Panc1 (cell line): ENCODE measurements at regions not wholly inside any gene's neighbourhood (a gene's known extent, or its start where the extent isn't known, plus 50 kb on each side); places are given as distances from the start of the nearest gene placed in this dataset.

Source experiments
- ATAC-seq: fragments of 200-7000 bp; cut with Tn5 transposase; 2 replicates; pipeline ENCODE4 v1.9.1; 2020; ENCODE audit warnings: mild to moderate bottlenecking, moderate library complexity
- BruUV-seq: library from RNA; stranded (reverse); fragments of 400-500 nt; replicated peaks from 2 replicates; lab custom pipeline; 2021; lab: Mats Ljungman, UMichigan
- CTCF ChIA-PET: fragments of 300-600 bp; sonication (Branson Sonifier 250); formaldehyde crosslinking; loops from one replicate; lab custom pipeline; 2022; ENCODE audit warnings: antibody characterized with exemption; lab: Charles Lee
- POLR2A ChIA-PET: fragments of 300-600 bp; sonication (Branson Sonifier 250); formaldehyde crosslinking; loops from one replicate; lab custom pipeline; 2022; ENCODE audit warnings: antibody characterized with exemption; lab: Charles Lee
- DNase-seq: peaks from one replicate; pipeline ENCODE4 v3.0.0-alpha.2; 2010; ENCODE audit warnings: low read depth, low spot score
- H3K27ac ChIP-seq: 2 replicates; pipeline ENCODE4 v1.5.1; 2011; ENCODE audit warnings: mild to moderate bottlenecking, low read length, inconsistent platforms
- H3K27me3 ChIP-seq: fragments of 200-500 bp; sonication (Bioruptor generic); 2 replicates; pipeline ENCODE4 v1.6.0; 2014; ENCODE audit warnings: low read length, inconsistent platforms; ENCODE audit not compliant: control insufficient read depth, insufficient read depth
- H3K36me3 ChIP-seq: fragments of 200-500 bp; sonication (Bioruptor generic); 2 replicates; pipeline ENCODE4 v1.5.1; 2014; ENCODE audit warnings: inconsistent platforms, mild to moderate bottlenecking, low read length, moderate library complexity; ENCODE audit not compliant: control insufficient read depth, insufficient read depth
- H3K4me1 ChIP-seq: 2 replicates; pipeline ENCODE4 v1.5.1; 2011; ENCODE audit warnings: inconsistent platforms, mild to moderate bottlenecking, low read length, moderate library complexity; ENCODE audit not compliant: control insufficient read depth, insufficient read depth
- H3K4me3 ChIP-seq, 2 experiments: 2 replicates each; pipeline ENCODE4 v1.5.1; 2011 to 2012; ENCODE audit warnings: low read depth in 2 of 2, low read length in 2 of 2, mild to moderate bottlenecking in 2 of 2, inconsistent platforms in 1 of 2, moderate library complexity in 1 of 2
- H3K9me3 ChIP-seq: fragments of 200-500 bp; sonication (Bioruptor generic); 2 replicates; pipeline ENCODE4 v1.5.1; 2014; ENCODE audit warnings: low read depth, mild to moderate bottlenecking, inconsistent platforms, low read length, moderate library complexity; ENCODE audit not compliant: control insufficient read depth, insufficient read depth
- CTCF ChIP-seq: fragments of 450-650 bp; IDR thresholded peaks from 2 replicates; pipeline ENCODE4 v1.5.1; 2017; ENCODE audit warnings: mild to moderate bottlenecking
- POLR2AphosphoS5 ChIP-seq: IDR thresholded peaks from 2 replicates; pipeline ENCODE4 v1.6.1; 2012; ENCODE audit warnings: mild to moderate bottlenecking, low read depth, low read length, moderate library complexity
- REST ChIP-seq, 2 experiments: IDR thresholded peaks; 2 replicates each; pipeline ENCODE4 v1.6.1; 2011 to 2012; ENCODE audit warnings: low read depth in 2 of 2, control low read depth in 1 of 2, low read length in 1 of 2, mild to moderate bottlenecking in 1 of 2, moderate library complexity in 1 of 2; ENCODE audit not compliant: insufficient read depth in 1 of 2
- SIN3A ChIP-seq: IDR thresholded peaks from 2 replicates; pipeline ENCODE4 v1.6.1; 2012; ENCODE audit warnings: low read depth, mild to moderate bottlenecking, low read length, moderate library complexity, borderline replicate concordance; ENCODE audit not compliant: insufficient read depth
- TCF7L2 ChIP-seq: IDR thresholded peaks from 2 replicates; pipeline ENCODE4 v1.6.1; 2011; ENCODE audit warnings: mild to moderate bottlenecking, low read depth, low read length, inconsistent platforms
- in situ Hi-C: cut with HindIII; loops from 2 replicates; pipeline ENCODE4 v1.10.0; 2016; ENCODE audit warnings: low sequenced_read_pairs, low pct_unique_long_range_greater_than_20kb
- intact Hi-C: fragments of 100-400 bp; cut with micrococcal nuclease; formaldehyde crosslinking; loops from one replicate; pipeline ENCODE4 v1.10.0; 2022; ENCODE audit not compliant: unreplicated experiment

GRCh38 chr2:8368463-8368862 is 313.4 kb upstream of the ID2 start:
- H3K4me1 ChIP-seq, result no peaks in the 10 kb centered on the region
- no peak overlapping the region for H3K4me3 ChIP-seq
- TF ChIP-seq POLR2AphosphoS5, result no peak
- no peak for TF ChIP-seq REST (IDR thresholded peaks at IDR 0.05; ENCODE audit: insufficient read depth in 1 of 2, low read depth in 2 of 2, low read length in 1 of 2)
- no peak for TF ChIP-seq CTCF
- TF ChIP-seq TCF7L2, result no peak
- TF ChIP-seq SIN3A, result no peak
- DNase-seq (no peak), ATAC-seq (no peak)
- in situ Hi-C loops (no loop called here), intact Hi-C loops (no loop called here)
- ChIA-PET CTCF (no interaction called here), POLR2A (no interaction called here)
- no peak overlapping the region for H3K27ac ChIP-seq
- H3K36me3 ChIP-seq, result no peaks in the 10 kb centered on the region
- H3K9me3 ChIP-seq, result peaks cover 1% of the 10 kb centered on the region; the same call in 1 of the 2 replicates
- no peaks in the 10 kb centered on the region for H3K27me3 ChIP-seq
- no TSS peak for BruUV-seq

GRCh38 chr2:8369522-8369921 is 312.3 kb upstream of the ID2 start:
- intact Hi-C loops, result no loop called here
- no peaks in the 10 kb centered on the region for H3K36me3 ChIP-seq
- no peaks in the 10 kb centered on the region for H3K4me1 ChIP-seq
- CTCF ChIA-PET, result no interaction called here
- POLR2A ChIA-PET, result no interaction called here
- BruUV-seq, result no TSS peak
- ATAC-seq, result no peak
- no peak for TF ChIP-seq CTCF
- H3K9me3 ChIP-seq, result peaks cover 5% of the 10 kb centered on the region; the same call in 1 of the 2 replicates
- no peak overlapping the region for H3K4me3 ChIP-seq
- in situ Hi-C loops, result no loop called here
- DNase-seq, result no peak
- H3K27me3 ChIP-seq, result no peaks in the 10 kb centered on the region
- H3K27ac ChIP-seq, result no peak overlapping the region
